ENCODE measurements at regions not wholly inside any gene's neighbourhood (a gene's known extent, or its start where the extent isn't known, plus 50 kb on each side); places are given as distances from the start of the nearest gene placed in this dataset.

DNA sequence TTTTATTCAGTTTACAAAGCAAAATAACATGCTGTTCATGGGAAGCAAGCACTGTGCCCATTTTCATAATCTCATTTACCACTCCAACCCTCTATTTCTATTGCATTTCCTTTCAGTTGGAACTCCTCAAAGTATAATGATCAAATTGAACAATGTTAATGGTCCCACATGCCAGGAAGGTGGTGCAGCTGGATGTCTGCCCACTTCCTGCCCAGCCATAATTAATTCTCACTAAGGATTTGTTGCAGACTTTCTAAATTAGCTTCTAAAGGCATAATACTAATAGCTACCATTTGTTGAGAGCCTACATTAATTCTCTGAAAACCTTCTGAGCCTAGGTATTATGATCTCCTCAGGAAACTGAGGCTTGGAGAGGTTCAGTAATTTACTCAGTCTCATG is 316.1 kb upstream of the TPM1 start:
- H3K4me2 ChIP-seq (ENCODE audit: low read length): no peak overlapping the region
- no peaks in the 10 kb centered on the region for H3K36me3 ChIP-seq (ENCODE audit: control insufficient read depth, insufficient read depth, low read length)
- no peak overlapping the region for H2AFZ ChIP-seq
- H3K27ac ChIP-seq: no peak overlapping the region
- H3K27me3 ChIP-seq (ENCODE audit: control insufficient read depth, insufficient read depth, low read length): no peaks in the 10 kb centered on the region
- no peaks in the 10 kb centered on the region for H3K4me1 ChIP-seq
- no peak overlapping the region for H3K9ac ChIP-seq
- TF ChIP-seq, protein P1, sequence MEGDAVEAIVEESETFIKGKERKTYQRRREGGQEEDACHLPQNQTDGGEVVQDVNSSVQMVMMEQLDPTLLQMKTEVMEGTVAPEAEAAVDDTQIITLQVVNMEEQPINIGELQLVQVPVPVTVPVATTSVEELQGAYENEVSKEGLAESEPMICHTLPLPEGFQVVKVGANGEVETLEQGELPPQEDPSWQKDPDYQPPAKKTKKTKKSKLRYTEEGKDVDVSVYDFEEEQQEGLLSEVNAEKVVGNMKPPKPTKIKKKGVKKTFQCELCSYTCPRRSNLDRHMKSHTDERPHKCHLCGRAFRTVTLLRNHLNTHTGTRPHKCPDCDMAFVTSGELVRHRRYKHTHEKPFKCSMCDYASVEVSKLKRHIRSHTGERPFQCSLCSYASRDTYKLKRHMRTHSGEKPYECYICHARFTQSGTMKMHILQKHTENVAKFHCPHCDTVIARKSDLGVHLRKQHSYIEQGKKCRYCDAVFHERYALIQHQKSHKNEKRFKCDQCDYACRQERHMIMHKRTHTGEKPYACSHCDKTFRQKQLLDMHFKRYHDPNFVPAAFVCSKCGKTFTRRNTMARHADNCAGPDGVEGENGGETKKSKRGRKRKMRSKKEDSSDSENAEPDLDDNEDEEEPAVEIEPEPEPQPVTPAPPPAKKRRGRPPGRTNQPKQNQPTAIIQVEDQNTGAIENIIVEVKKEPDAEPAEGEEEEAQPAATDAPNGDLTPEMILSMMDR (IDR thresholded peaks at IDR 0.05): no peak
- H3K79me2 ChIP-seq: no peaks in the 10 kb centered on the region
- H3K4me3 ChIP-seq (ENCODE audit: low read depth, low read length): no peak overlapping the region
- H3K9me3 ChIP-seq (ENCODE audit: control insufficient read depth, low read length): no peaks in the 10 kb centered on the region

DNA sequence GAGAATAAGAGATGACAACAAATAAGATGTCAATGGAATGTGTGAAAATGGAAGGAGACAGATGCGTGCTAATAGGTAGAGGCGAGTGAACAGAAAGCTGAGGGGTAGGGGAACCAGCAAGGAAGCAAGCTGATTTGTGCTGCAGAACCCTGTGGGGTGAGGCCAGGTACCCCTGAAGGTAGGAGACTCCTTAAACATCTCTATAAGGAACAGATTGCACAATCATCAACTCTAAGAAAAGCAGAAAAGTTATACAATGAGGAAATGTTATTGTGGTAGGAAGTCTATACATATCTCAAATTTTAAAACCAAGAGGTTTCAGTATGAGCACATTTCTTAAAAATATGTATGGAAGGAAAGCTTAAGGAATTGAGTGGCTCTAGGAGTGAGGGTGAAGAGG is 315.0 kb upstream of the TPM1 start:
- no peak overlapping the region for H2AFZ ChIP-seq
- no peak overlapping the region for H3K4me3 ChIP-seq (ENCODE audit: low read depth, low read length)
- no peaks in the 10 kb centered on the region for H3K79me2 ChIP-seq
- H3K4me1 ChIP-seq: no peaks in the 10 kb centered on the region
- H3K27ac ChIP-seq: no peak overlapping the region
- TF ChIP-seq, protein P1 (IDR thresholded peaks at IDR 0.05): no peak
- H3K9ac ChIP-seq: no peak overlapping the region
- H3K36me3 ChIP-seq (ENCODE audit: control insufficient read depth, insufficient read depth, low read length): no peaks in the 10 kb centered on the region
- H3K9me3 ChIP-seq (ENCODE audit: control insufficient read depth, low read length): no peaks in the 10 kb centered on the region
- H3K27me3 ChIP-seq (ENCODE audit: control insufficient read depth, insufficient read depth, low read length): no peaks in the 10 kb centered on the region
- no peak overlapping the region for H3K4me2 ChIP-seq (ENCODE audit: low read length)

DNA sequence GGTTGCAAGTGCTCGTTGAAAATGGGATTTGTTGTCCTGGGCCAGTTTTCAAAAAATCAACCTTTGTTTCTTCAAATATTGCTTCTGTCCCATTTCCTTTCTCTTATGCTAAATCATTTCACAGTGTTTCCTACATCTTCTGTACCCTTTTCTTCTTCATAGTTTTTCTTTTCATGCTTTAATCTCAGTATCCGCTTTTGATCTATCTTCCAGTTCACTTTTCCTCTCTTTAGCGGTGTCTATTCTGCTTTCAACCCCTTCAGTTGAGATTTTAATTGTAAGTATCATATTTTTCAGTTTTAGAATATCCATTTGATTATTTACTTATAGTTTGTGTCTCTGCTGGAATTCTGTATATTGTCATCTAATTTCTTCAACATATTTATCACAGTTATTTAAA is 311.7 kb upstream of the TPM1 start:
- Histone ChIP-seq H3K9me3 (ENCODE audit: control insufficient read depth, low read length) (no peaks in the 10 kb centered on the region), H3K4me3 (ENCODE audit: low read depth, low read length) (no peak overlapping the region), H3K79me2 (no peaks in the 10 kb centered on the region), H3K36me3 (ENCODE audit: control insufficient read depth, insufficient read depth, low read length) (no peaks in the 10 kb centered on the region), H3K27ac (no peak overlapping the region), H2AFZ (no peak overlapping the region), H3K4me1 (no peaks in the 10 kb centered on the region), H3K27me3 (ENCODE audit: control insufficient read depth, insufficient read depth, low read length) (no peaks in the 10 kb centered on the region), H3K9ac (no peak overlapping the region), H3K4me2 (ENCODE audit: low read length) (no peak overlapping the region)
- TF ChIP-seq, protein P1 (IDR thresholded peaks at IDR 0.05): no peak

DNA sequence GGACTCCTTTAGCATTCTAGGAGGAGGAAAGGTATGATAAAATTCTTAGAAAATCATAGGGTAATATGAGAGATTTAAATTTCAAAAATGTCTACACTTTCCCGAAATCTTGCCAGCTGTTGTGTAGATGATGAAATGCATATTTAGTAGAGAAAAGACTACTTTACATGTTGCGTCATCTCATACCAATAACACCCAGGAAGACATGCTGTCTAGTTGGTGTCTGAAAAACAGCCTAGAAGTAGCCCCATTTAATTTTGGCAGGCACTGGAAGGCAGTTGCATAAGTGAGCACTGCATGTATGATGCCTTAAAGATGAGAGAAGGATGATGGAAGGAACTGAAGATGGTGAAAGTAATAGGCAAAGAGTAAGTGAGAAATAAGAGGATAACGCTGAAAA is 310.5 kb upstream of the TPM1 start:
- TF ChIP-seq, protein P1 (IDR thresholded peaks at IDR 0.05): no peak
- H3K4me1 ChIP-seq: no peaks in the 10 kb centered on the region
- H3K27ac ChIP-seq: no peak overlapping the region
- no peak overlapping the region for H3K9ac ChIP-seq
- H3K79me2 ChIP-seq: no peaks in the 10 kb centered on the region
- H3K27me3 ChIP-seq (ENCODE audit: control insufficient read depth, insufficient read depth, low read length): no peaks in the 10 kb centered on the region
- no peak overlapping the region for H3K4me2 ChIP-seq (ENCODE audit: low read length)
- no peaks in the 10 kb centered on the region for H3K36me3 ChIP-seq (ENCODE audit: control insufficient read depth, insufficient read depth, low read length)
- H2AFZ ChIP-seq: no peak overlapping the region
- H3K4me3 ChIP-seq (ENCODE audit: low read depth, low read length): no peak overlapping the region
- H3K9me3 ChIP-seq (ENCODE audit: control insufficient read depth, low read length): no peaks in the 10 kb centered on the region

DNA sequence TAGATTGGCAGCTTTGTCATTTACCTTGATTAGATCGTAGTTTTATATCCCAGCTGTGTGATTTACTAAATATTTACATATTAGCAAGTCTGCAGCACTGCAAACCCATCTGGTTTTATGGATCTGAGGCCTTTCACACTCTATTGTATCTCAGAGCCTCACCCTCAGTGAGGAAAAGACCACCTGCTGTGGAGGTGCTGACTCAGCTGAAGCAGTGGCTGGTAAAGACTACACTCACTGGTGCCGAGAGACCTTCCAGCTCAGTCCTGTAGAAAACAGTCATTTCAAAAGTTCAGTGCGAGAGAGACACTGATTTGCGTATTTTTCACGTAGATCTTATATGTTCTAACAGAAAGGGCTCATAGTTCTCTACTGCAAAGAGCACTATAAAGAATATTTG is 307.8 kb upstream of the TPM1 start:
- Histone ChIP-seq H3K27me3 (ENCODE audit: control insufficient read depth, insufficient read depth, low read length) (no peaks in the 10 kb centered on the region), H3K36me3 (ENCODE audit: control insufficient read depth, insufficient read depth, low read length) (no peaks in the 10 kb centered on the region), H3K79me2 (no peaks in the 10 kb centered on the region), H3K4me3 (ENCODE audit: low read depth, low read length) (no peak overlapping the region), H2AFZ (no peak overlapping the region), H3K4me1 (peaks cover 5% of the 10 kb centered on the region), H3K9me3 (ENCODE audit: control insufficient read depth, low read length) (no peaks in the 10 kb centered on the region), H3K9ac (no peak overlapping the region), H3K27ac (no peak overlapping the region), H3K4me2 (ENCODE audit: low read length) (no peak overlapping the region)
- TF ChIP-seq, protein P1 (IDR thresholded peaks at IDR 0.05): no peak
